ENCODE measurements at regions not wholly inside any gene's neighbourhood (a gene's known extent, or its start where the extent isn't known, plus 50 kb on each side); places are given as distances from the start of the nearest gene placed in this dataset.

GRCh38 chr1:181989261-181989920 is 72.1 kb downstream of the ZNF648 start:
- no peak for TF ChIP-seq EZH2 (IDR thresholded peaks at IDR 0.05; ENCODE audit: low read depth)
- TF ChIP-seq, protein P1, sequence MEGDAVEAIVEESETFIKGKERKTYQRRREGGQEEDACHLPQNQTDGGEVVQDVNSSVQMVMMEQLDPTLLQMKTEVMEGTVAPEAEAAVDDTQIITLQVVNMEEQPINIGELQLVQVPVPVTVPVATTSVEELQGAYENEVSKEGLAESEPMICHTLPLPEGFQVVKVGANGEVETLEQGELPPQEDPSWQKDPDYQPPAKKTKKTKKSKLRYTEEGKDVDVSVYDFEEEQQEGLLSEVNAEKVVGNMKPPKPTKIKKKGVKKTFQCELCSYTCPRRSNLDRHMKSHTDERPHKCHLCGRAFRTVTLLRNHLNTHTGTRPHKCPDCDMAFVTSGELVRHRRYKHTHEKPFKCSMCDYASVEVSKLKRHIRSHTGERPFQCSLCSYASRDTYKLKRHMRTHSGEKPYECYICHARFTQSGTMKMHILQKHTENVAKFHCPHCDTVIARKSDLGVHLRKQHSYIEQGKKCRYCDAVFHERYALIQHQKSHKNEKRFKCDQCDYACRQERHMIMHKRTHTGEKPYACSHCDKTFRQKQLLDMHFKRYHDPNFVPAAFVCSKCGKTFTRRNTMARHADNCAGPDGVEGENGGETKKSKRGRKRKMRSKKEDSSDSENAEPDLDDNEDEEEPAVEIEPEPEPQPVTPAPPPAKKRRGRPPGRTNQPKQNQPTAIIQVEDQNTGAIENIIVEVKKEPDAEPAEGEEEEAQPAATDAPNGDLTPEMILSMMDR (conservative IDR thresholded peaks at IDR 0.05): no peak
